Calu3 (cell line): ENCODE measurements at regions not wholly inside any gene's neighbourhood (a gene's known extent, or its start where the extent isn't known, plus 50 kb on each side); places are given as distances from the start of the nearest gene placed in this dataset.

Source experiments
- BruUV-seq: library from RNA; stranded (reverse); fragments of 400-500 nt; replicated peaks from 2 replicates; lab custom pipeline; 2021; lab: Mats Ljungman, UMichigan
- CTCF ChIA-PET: fragments of 300-600 bp; sonication (Branson Sonifier 250); formaldehyde crosslinking; loops from one replicate; lab custom pipeline; 2022; ENCODE audit warnings: antibody characterized with exemption; lab: Charles Lee
- DNase-seq: peaks from one replicate; pipeline ENCODE4 v3.0.0; 2022
- H3K27ac Mint-ChIP-seq: one replicate; pipeline ENCODE4 v1.8.0; 2022; ENCODE audit warnings: mixed read lengths; ENCODE audit not compliant: unreplicated experiment
- H3K27me3 Mint-ChIP-seq: one replicate; pipeline ENCODE4 v1.8.0; 2022; ENCODE audit warnings: mixed read lengths; ENCODE audit not compliant: unreplicated experiment
- H3K36me3 Mint-ChIP-seq: one replicate; pipeline ENCODE4 v1.8.0; 2022; ENCODE audit warnings: mild to moderate bottlenecking, moderate library complexity, mixed read lengths; ENCODE audit not compliant: insufficient read depth, unreplicated experiment
- H3K4me1 Mint-ChIP-seq: one replicate; pipeline ENCODE4 v1.8.0; 2022; ENCODE audit warnings: mild to moderate bottlenecking, low read depth, mixed read lengths; ENCODE audit not compliant: unreplicated experiment
- H3K4me3 Mint-ChIP-seq: one replicate; pipeline ENCODE4 v1.8.0; 2022; ENCODE audit warnings: mild to moderate bottlenecking, low read depth, moderate library complexity, mixed read lengths; ENCODE audit not compliant: unreplicated experiment
- H3K9me3 Mint-ChIP-seq: one replicate; pipeline ENCODE4 v1.8.0; 2022; ENCODE audit warnings: low read depth, mixed read lengths; ENCODE audit not compliant: unreplicated experiment
- CTCF ChIP-seq: fragments of 200-600 bp; IDR thresholded peaks from one replicate; pipeline ENCODE4 v1.8.0; 2022; ENCODE audit warnings: antibody characterized with exemption; ENCODE audit not compliant: unreplicated experiment
- intact Hi-C: fragments of 100-400 bp; cut with micrococcal nuclease; formaldehyde crosslinking; loops from one replicate; pipeline ENCODE4 v1.10.0; 2022; ENCODE audit not compliant: unreplicated experiment

DNA sequence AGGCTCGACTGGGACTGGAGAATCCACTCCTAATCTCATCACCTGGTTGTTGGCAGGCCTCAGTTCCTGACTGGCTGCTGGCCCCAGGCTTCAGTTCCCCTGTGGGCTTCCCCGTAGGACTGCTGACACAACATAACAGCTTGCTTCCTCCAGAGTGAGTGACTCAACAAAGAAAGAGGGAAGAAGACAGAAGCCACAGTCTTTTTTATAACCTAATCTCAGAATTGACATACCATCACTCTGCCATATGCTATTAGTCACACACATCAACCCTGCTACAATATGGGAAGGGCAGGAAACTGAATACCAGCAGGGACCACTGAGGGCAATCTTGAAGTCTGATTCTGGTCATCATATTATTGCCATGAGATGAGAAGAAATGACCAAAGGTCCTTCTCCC is 76.8 kb upstream of the SLC14A2 start:
- H3K27me3 Mint-ChIP-seq, result peaks cover 51% of the 10 kb centered on the region
- intact Hi-C loops, result no loop called here
- no peak overlapping the region for H3K27ac Mint-ChIP-seq
- DNase-seq, result no peak
- CTCF ChIA-PET, result no interaction called here
- H3K4me1 Mint-ChIP-seq, result no peaks in the 10 kb centered on the region
- BruUV-seq, result no TSS peak
- H3K4me3 Mint-ChIP-seq, result no peak overlapping the region
- H3K9me3 Mint-ChIP-seq, result peaks cover 2% of the 10 kb centered on the region
- no peak for TF ChIP-seq CTCF
- no peaks in the 10 kb centered on the region for H3K36me3 Mint-ChIP-seq

- Mint-ChIP-seq H3K4me1 (no peaks in the 10 kb centered on the region), H3K27ac (no peak overlapping the region)
These were observed 75.8 kb upstream of the SLC14A2 start for GRCh38 chr18:45539491-45539891.

GRCh38 chr18:45540125-45540524 is 75.2 kb upstream of the SLC14A2 start:
- no peaks in the 10 kb centered on the region for H3K36me3 Mint-ChIP-seq
- CTCF ChIA-PET, result no interaction called here
- peaks cover 34% of the 10 kb centered on the region for H3K27me3 Mint-ChIP-seq
- no peak for DNase-seq
- peaks cover 2% of the 10 kb centered on the region for H3K9me3 Mint-ChIP-seq
- no peak overlapping the region for H3K27ac Mint-ChIP-seq
- intact Hi-C loops, result no loop called here
- no peak overlapping the region for H3K4me3 Mint-ChIP-seq
- H3K4me1 Mint-ChIP-seq, result no peaks in the 10 kb centered on the region
- TF ChIP-seq CTCF, result no peak
- BruUV-seq, result no TSS peak

More at GRCh38 chr18:45539491-45539891, 75.8 kb upstream of the SLC14A2 start:
- no TSS peak for BruUV-seq
- H3K9me3 Mint-ChIP-seq, result peaks cover 2% of the 10 kb centered on the region
- intact Hi-C loops, result no loop called here
- TF ChIP-seq CTCF, result no peak
- DNase-seq, result no peak
- no peak overlapping the region for H3K4me3 Mint-ChIP-seq
- CTCF ChIA-PET, result no interaction called here
- no peaks in the 10 kb centered on the region for H3K36me3 Mint-ChIP-seq
- peaks cover 40% of the 10 kb centered on the region for H3K27me3 Mint-ChIP-seq

DNA sequence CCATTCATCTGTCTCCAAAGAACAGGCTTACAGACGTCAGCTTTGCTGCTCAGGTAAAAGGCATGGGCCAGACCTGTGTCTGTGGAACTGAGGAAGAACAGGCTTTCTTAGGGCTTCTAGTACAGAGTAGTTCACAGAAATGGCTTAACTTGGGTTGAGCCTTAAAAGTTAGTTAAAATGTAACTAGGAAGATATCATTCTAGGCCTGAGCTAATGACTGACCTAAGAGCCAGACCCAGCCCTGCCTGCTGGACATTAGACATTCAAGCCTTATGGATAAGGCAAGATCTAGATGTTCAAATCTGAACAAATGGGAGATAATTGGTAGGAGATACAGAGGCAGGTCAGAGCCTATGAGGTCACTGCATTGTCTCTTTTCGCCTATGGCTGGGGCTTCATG is 73.9 kb upstream of the SLC14A2 start:
- BruUV-seq, result no TSS peak
- H3K4me3 Mint-ChIP-seq, result no peak overlapping the region
- peaks cover 21% of the 10 kb centered on the region for H3K27me3 Mint-ChIP-seq
- intact Hi-C loops, result no loop called here
- no peaks in the 10 kb centered on the region for H3K4me1 Mint-ChIP-seq
- DNase-seq, result no peak
- H3K9me3 Mint-ChIP-seq, result peaks cover 2% of the 10 kb centered on the region
- no peaks in the 10 kb centered on the region for H3K36me3 Mint-ChIP-seq
- no peak overlapping the region for H3K27ac Mint-ChIP-seq
- CTCF ChIA-PET, result no interaction called here
- TF ChIP-seq CTCF, result no peak
